K562 (cell line): ENCODE measurements at regions not wholly inside any gene's neighbourhood (a gene's known extent, or its start where the extent isn't known, plus 50 kb on each side); places are given as distances from the start of the nearest gene placed in this dataset.

Experiments
- ATAC-seq: fragments of 200-7000 bp; cut with Tn5 transposase; 3 replicates; pipeline ENCODE4 v1.9.1; 2020; ENCODE audit warnings: moderate library complexity
- BruUV-seq: library from RNA; stranded (reverse); fragments of 400-500 nt; replicated peaks from 2 replicates; lab custom pipeline; 2021; lab: Mats Ljungman, UMichigan
- CTCF ChIA-PET: fragments of 300-600 bp; formaldehyde crosslinking; extraction: SDS; loops from one replicate; lab custom pipeline; 2021; ENCODE audit warnings: low intra/inter-chr PET ratio; lab: Yijun Ruan, JAX
- POLR2A ChIA-PET: fragments of 300-600, 350-650 bp; sonication (Branson Sonifier 250); formaldehyde crosslinking; extraction: SDS; loops from one replicate; lab custom pipeline; 2021; ENCODE audit warnings: antibody characterized with exemption, inconsistent platforms; lab: Yijun Ruan, JAX
- DNase-seq, 4 experiments: peaks; one replicate each; pipeline versions ENCODE4 v3.0.0 to v3.0.0-alpha.2; 2011 to 2018; ENCODE audit warnings: low spot score in 3 of 4, mixed read lengths in 3 of 4; ENCODE audit errors: extremely low read depth in 1 of 4
- FAIRE-seq: peaks from 2 replicates; lab custom pipeline; 2011; peaks lifted over from hg19 to GRCh38; lab: Jason Lieb, UNC
- H2AFZ ChIP-seq: 2 replicates; pipeline ENCODE4 v1.6.0; 2011; ENCODE audit warnings: low read depth, low read length, control low read depth, inconsistent platforms
- H3K27ac ChIP-seq: fragments of 200-600 bp; 3 replicates; pipeline ENCODE4 v1.8.0; 2011; ENCODE audit warnings: low read depth, mild to moderate bottlenecking, control low read depth, inconsistent platforms, low read length, moderate library complexity, mixed read lengths; ENCODE audit errors: extremely low read depth
- H3K27me3 ChIP-seq, 2 experiments: fragments of 300-600 bp in 1 of 2; 2 replicates in 1 of 2; 3 replicates in 1 of 2; pipeline versions ENCODE4 v1.6.0 to v1.8.0; 2011; ENCODE audit warnings: inconsistent platforms in 2 of 2, low read length in 2 of 2, mild to moderate bottlenecking in 1 of 2, mixed read lengths in 1 of 2, moderate library complexity in 1 of 2; ENCODE audit not compliant: control insufficient read depth in 2 of 2, insufficient read depth in 2 of 2
- H3K36me3 ChIP-seq: fragments of 300-600 bp; 3 replicates; pipeline ENCODE4 v1.8.0; 2011; ENCODE audit warnings: mild to moderate bottlenecking, low read length, inconsistent platforms; ENCODE audit not compliant: control insufficient read depth, insufficient read depth
- H3K4me1 ChIP-seq, 2 experiments: fragments of 200-600 bp in 1 of 2; replicated peaks in 1 of 2; 2 replicates in 1 of 2; 3 replicates in 1 of 2; pipeline versions ENCODE4 v1.5.1 to v1.8.0; 2011; ENCODE audit warnings: inconsistent platforms in 2 of 2, low read length in 2 of 2, mild to moderate bottlenecking in 1 of 2, mixed read lengths in 1 of 2, moderate library complexity in 1 of 2; ENCODE audit not compliant: control insufficient read depth in 2 of 2, insufficient read depth in 2 of 2
- H3K4me2 ChIP-seq: 2 replicates; pipeline ENCODE4 v1.6.1; 2011; ENCODE audit warnings: low read length, control low read depth, inconsistent platforms, mixed read lengths; ENCODE audit not compliant: insufficient read depth
- H3K4me3 ChIP-seq: fragments of 200-600 bp; sonication (generic), shearing (Covaris generic); 2 replicates; pipeline ENCODE4 v1.5.1; 2016; ENCODE audit warnings: control low read depth, inconsistent platforms
- H3K79me2 ChIP-seq: fragments of 200-600 bp; 3 replicates; pipeline ENCODE4 v1.8.0; 2011; ENCODE audit warnings: low read length, inconsistent platforms; ENCODE audit not compliant: control insufficient read depth, insufficient read depth
- H3K9ac ChIP-seq, 2 experiments: 2 replicates each; pipeline versions ENCODE4 v1.6.0 to v1.6.1; 2011; ENCODE audit warnings: low read depth in 2 of 2, low read length in 2 of 2, control low read depth in 1 of 2, inconsistent platforms in 1 of 2, mild to moderate bottlenecking in 1 of 2, mixed read lengths in 1 of 2; ENCODE audit not compliant: insufficient read depth in 1 of 2
- H3K9me1 ChIP-seq: one replicate; pipeline ENCODE4 v1.6.0; 2011; ENCODE audit warnings: inconsistent platforms, mild to moderate bottlenecking, low read length, moderate library complexity; ENCODE audit not compliant: control insufficient read depth, insufficient read depth
- H3K9me3 ChIP-seq: replicated peaks from 2 replicates; pipeline ENCODE4 v1.5.1; 2011; ENCODE audit warnings: low read depth, low read length, inconsistent platforms; ENCODE audit not compliant: control insufficient read depth, insufficient read depth
- H4K20me1 ChIP-seq: replicated peaks from 2 replicates; pipeline ENCODE4 v1.6.1; 2011; ENCODE audit warnings: low read length, inconsistent platforms, mixed read lengths; ENCODE audit not compliant: control insufficient read depth, insufficient read depth
- ARID1B ChIP-seq: fragments of 450-650 bp; IDR thresholded peaks from 2 replicates; pipeline ENCODE4 v1.6.1; 2016; ENCODE audit warnings: antibody characterized with exemption, mild to moderate bottlenecking, inconsistent platforms
- ATF7 ChIP-seq: fragments of 450-650 bp; IDR thresholded peaks from 2 replicates; pipeline ENCODE4 v1.7.1; 2014; ENCODE audit warnings: mild to moderate bottlenecking, moderate library complexity
- BMI1 ChIP-seq: fragments of 150-350 bp; IDR thresholded peaks from 2 replicates; pipeline ENCODE4 v1.6.1; 2014; ENCODE audit warnings: low read length
- CEBPB ChIP-seq: fragments of 450-650 bp; IDR thresholded peaks from 2 replicates; pipeline ENCODE4 v1.6.1; 2016; ENCODE audit warnings: missing genetic modification characterization, missing compliant biosample characterization
- DMBX1 ChIP-seq: fragments of 250-450 bp; sonication (Bioruptor Pico); IDR thresholded peaks from 2 replicates; pipeline ENCODE4 v1.8.0; 2022; ENCODE audit warnings: inconsistent platforms, mild to moderate bottlenecking, moderate library complexity, borderline replicate concordance
- GABPA ChIP-seq: fragments of 200-800 bp; sonication (Bioruptor generic); conservative IDR thresholded peaks from 2 replicates; pipeline ENCODE4 v1.6.1; 2016; ENCODE audit warnings: low read depth, missing genetic modification characterization, missing compliant biosample characterization
- HDAC6 ChIP-seq: IDR thresholded peaks from 2 replicates; pipeline ENCODE4 v1.6.1; 2012; ENCODE audit warnings: low read depth, mild to moderate bottlenecking, control low read depth, inconsistent platforms, low read length, moderate library complexity
- IRF9 ChIP-seq: fragments of 450-650 bp; IDR thresholded peaks from 2 replicates; pipeline ENCODE4 v1.6.1; 2016; ENCODE audit warnings: missing biosample characterization, missing genetic modification characterization
- KAT8 ChIP-seq: fragments of 450-650 bp; IDR thresholded peaks from 2 replicates; pipeline ENCODE4 v1.6.1; 2016; ENCODE audit warnings: low read depth, mild to moderate bottlenecking
- MECOM ChIP-seq: fragments of 250-450 bp; sonication (Bioruptor Pico); IDR thresholded peaks from 2 replicates; pipeline ENCODE4 v1.8.0; 2022; ENCODE audit warnings: inconsistent platforms
- PML ChIP-seq: IDR thresholded peaks from 2 replicates; pipeline ENCODE4 v1.6.1; 2012; ENCODE audit warnings: low read length, inconsistent platforms
- SMAD4 ChIP-seq: fragments of 250-450 bp; sonication (Bioruptor Pico); conservative IDR thresholded peaks from 2 replicates; pipeline ENCODE4 v1.8.0; 2021; ENCODE audit warnings: inconsistent platforms, mild to moderate bottlenecking, moderate library complexity
- TARDBP ChIP-seq: fragments of 450-650 bp; IDR thresholded peaks from 2 replicates; pipeline ENCODE4 v1.6.1; 2016
- TSC22D4 ChIP-seq: fragments of 450-650 bp; IDR thresholded peaks from 2 replicates; pipeline ENCODE4 v1.6.1; 2016; ENCODE audit warnings: missing genetic modification characterization, missing biosample characterization, control low read depth
- ZBTB9 ChIP-seq: fragments of 450-650 bp; formaldehyde crosslinking; IDR thresholded peaks from 2 replicates; pipeline ENCODE4 v1.4.0; 2020; ENCODE audit warnings: mild to moderate bottlenecking, moderate library complexity
- ZFP1 ChIP-seq: fragments of 450-650 bp; formaldehyde crosslinking; IDR thresholded peaks from 2 replicates; pipeline ENCODE4 v1.4.0; 2020; ENCODE audit warnings: mild to moderate bottlenecking, mixed read lengths
- ZKSCAN8 ChIP-seq: fragments of 200-800 bp; sonication (Bioruptor generic); IDR thresholded peaks from 2 replicates; pipeline ENCODE4 v1.6.1; 2016; ENCODE audit warnings: missing genetic modification characterization, missing compliant biosample characterization
- ZNF140 ChIP-seq: fragments of 250-450 bp; sonication (Bioruptor Pico); IDR thresholded peaks from 2 replicates; pipeline ENCODE4 v1.8.0; 2021; ENCODE audit warnings: moderate library complexity, mild to moderate bottlenecking, inconsistent platforms
- ZNF175 ChIP-seq: fragments of 200-800 bp; sonication (Bioruptor generic); IDR thresholded peaks from 2 replicates; pipeline ENCODE4 v1.6.1; 2016; ENCODE audit warnings: low read depth, mild to moderate bottlenecking, missing genetic modification characterization, missing compliant biosample characterization
- ZNF274 ChIP-seq: IDR thresholded peaks from 2 replicates; pipeline ENCODE4 v1.6.1; 2011; ENCODE audit warnings: low read depth, mild to moderate bottlenecking, low read length, moderate library complexity, borderline replicate concordance
- ZNF316 ChIP-seq: fragments of 450-650 bp; IDR thresholded peaks from 2 replicates; pipeline ENCODE4 v1.6.1; 2016
- ZNF384 ChIP-seq: IDR thresholded peaks from 2 replicates; pipeline ENCODE4 v1.6.1; 2012; ENCODE audit warnings: low read depth, low read length, improper control_type of control experiment
- WGBS: fragments of 100-300 bp; shearing (Covaris generic); methylation state at CpG from one replicate; pipeline ENCODE4 v1.1.6; 2016; ENCODE audit warnings: low coverage, mixed read lengths; ENCODE audit not compliant: insufficient coverage; ENCODE audit errors: missing lambda C conversion rate; 5-methylcytosine and 5-hydroxymethylcytosine counted together
- in situ Hi-C: fragments of 300-500 bp; cut with MboI; formaldehyde crosslinking; loops from 4 replicates; pipeline ENCODE4 v1.15.0; 2018; ENCODE audit warnings: inconsistent platforms, mixed read lengths
- intact Hi-C: fragments of 100-400 bp; cut with micrococcal nuclease; formaldehyde crosslinking; loops from 2 replicates; pipeline ENCODE4 v1.14.2; 2022
- TF ChIP-seq, protein P1 (sequence below): IDR thresholded peaks from 2 replicates; pipeline ENCODE4 v1.6.1; 2011; ENCODE audit warnings: borderline replicate concordance, low read depth, mild to moderate bottlenecking, moderate library complexity, low read length; ENCODE audit not compliant: insufficient read depth, poor library complexity, severe bottlenecking

GRCh38 chr3:178048768-178049167 is 487.5 kb upstream of the KCNMB2 start:
- Histone ChIP-seq H3K36me3 (no peaks in the 10 kb centered on the region), H3K4me2 (no peak overlapping the region), H3K9me3 (no peaks in the 10 kb centered on the region), H2AFZ (0 out of 2 replicates have a peak overlapping the region, but pooled peaks have one; percentile 54), H3K9me1 (no peaks in the 10 kb centered on the region), H3K4me3 (no peak overlapping the region), H3K79me2 (no peaks in the 10 kb centered on the region), H3K27me3 (no peaks in the 10 kb centered on the region), H3K27ac (no peak overlapping the region), H3K4me1 (peaks cover 0 to 4% of the 10 kb centered on the region in 2 experiments; a peak in 3 of 5 replicates), H3K9ac (no peak overlapping the region), H4K20me1 (no peaks in the 10 kb centered on the region)
- intact Hi-C loops = no loop called here
- FAIRE-seq = no peak
- WGBS = 2% methylated on average over 3 of the region's 3 CpGs
- peak; percentile 85 for ATAC-seq
- BruUV-seq = no TSS peak
- in situ Hi-C loops = no loop called here
- CTCF ChIA-PET = no interaction called here
- POLR2A ChIA-PET = no interaction called here
- peak in 1 of 4 experiments; percentile 33 for DNase-seq
- TF ChIP-seq TSC22D4 (tag) = no peak
- TF ChIP-seq, protein P1, sequence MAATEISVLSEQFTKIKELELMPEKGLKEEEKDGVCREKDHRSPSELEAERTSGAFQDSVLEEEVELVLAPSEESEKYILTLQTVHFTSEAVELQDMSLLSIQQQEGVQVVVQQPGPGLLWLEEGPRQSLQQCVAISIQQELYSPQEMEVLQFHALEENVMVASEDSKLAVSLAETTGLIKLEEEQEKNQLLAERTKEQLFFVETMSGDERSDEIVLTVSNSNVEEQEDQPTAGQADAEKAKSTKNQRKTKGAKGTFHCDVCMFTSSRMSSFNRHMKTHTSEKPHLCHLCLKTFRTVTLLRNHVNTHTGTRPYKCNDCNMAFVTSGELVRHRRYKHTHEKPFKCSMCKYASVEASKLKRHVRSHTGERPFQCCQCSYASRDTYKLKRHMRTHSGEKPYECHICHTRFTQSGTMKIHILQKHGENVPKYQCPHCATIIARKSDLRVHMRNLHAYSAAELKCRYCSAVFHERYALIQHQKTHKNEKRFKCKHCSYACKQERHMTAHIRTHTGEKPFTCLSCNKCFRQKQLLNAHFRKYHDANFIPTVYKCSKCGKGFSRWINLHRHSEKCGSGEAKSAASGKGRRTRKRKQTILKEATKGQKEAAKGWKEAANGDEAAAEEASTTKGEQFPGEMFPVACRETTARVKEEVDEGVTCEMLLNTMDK = no peak
- TF ChIP-seq ZKSCAN8 (CRISPR knock-in tag) = no peak
- peak; percentile 17; the same call in 1 of the 2 replicates for TF ChIP-seq GABPA (tag)
- TF ChIP-seq ARID1B = no peak
- no peak for TF ChIP-seq ZFP1
- 0 out of 2 replicates have a peak, but pooled peaks have one; percentile 9 for TF ChIP-seq SMAD4 (CRISPR knock-in tag)
- TF ChIP-seq ZNF140 = no peak
- TF ChIP-seq HDAC6 = no peak
- TF ChIP-seq PML = no peak
- no peak for TF ChIP-seq CEBPB (tag)
- TF ChIP-seq ZNF175 = no peak; the same call in 1 of the 2 replicates
- no peak for TF ChIP-seq ZNF316
- no peak for TF ChIP-seq ZNF274
- peak; percentile 98 for TF ChIP-seq ATF7
- TF ChIP-seq IRF9 (tag) = no peak
- TF ChIP-seq ZNF384 = no peak
- no peak for TF ChIP-seq KAT8
- no peak for TF ChIP-seq TARDBP
- TF ChIP-seq BMI1 = no peak
- TF ChIP-seq DMBX1 (CRISPR knock-in tag) = no peak
- TF ChIP-seq ZBTB9 (CRISPR knock-in tag) = no peak
- TF ChIP-seq MECOM (CRISPR knock-in tag) = no peak
